A549 (cell line): ENCODE measurements at regions not wholly inside any gene's neighbourhood (a gene's known extent, or its start where the extent isn't known, plus 50 kb on each side); places are given as distances from the start of the nearest gene placed in this dataset.

Experiments used
- ATAC-seq, 2 experiments: fragments of 200-7000 bp in 1 of 2; fragments of >200 bp in 1 of 2; cut with Nextera tagmentation in 1 of 2; cut with Tn5 transposase in 1 of 2; 3 replicates each; pipeline versions ENCODE4 v1.8.0 to v1.9.1; 2018 to 2020; ENCODE audit warnings: mild to moderate bottlenecking in 1 of 2, moderate library complexity in 1 of 2
- CTCF ChIA-PET: fragments of 300-600 bp; sonication (Branson Sonifier 250); formaldehyde crosslinking; extraction: SDS; loops from one replicate; lab custom pipeline; 2021; ENCODE audit warnings: antibody characterized with exemption, inconsistent platforms; lab: Yijun Ruan, JAX
- POLR2A ChIA-PET: fragments of 350-600 bp; formaldehyde crosslinking; extraction: SDS; loops from one replicate; lab custom pipeline; 2021; ENCODE audit warnings: antibody characterized with exemption, inconsistent platforms; lab: Yijun Ruan, JAX
- DNase-seq, 2 experiments: peaks; one replicate each; pipeline versions ENCODE4 v3.0.0 to v3.0.0-alpha.2; 2011 to 2016; ENCODE audit warnings: low read depth in 1 of 2, low spot score in 1 of 2
- FAIRE-seq: peaks from 2 replicates; lab custom pipeline; 2011; peaks lifted over from hg19 to GRCh38; lab: Jason Lieb, UNC
- H3K27ac ChIP-seq, 2 experiments: fragments of >200 bp; sonication (Bioruptor Twin); formaldehyde crosslinking; 3 replicates each; pipeline ENCODE4 v1.5.1; 2016 to 2017
- H3K4me1 ChIP-seq: fragments of >200 bp; sonication (Bioruptor Twin); formaldehyde crosslinking; 3 replicates; pipeline ENCODE4 v1.6.1; 2016
- H3K4me2 ChIP-seq: fragments of >200 bp; sonication (Bioruptor Twin); formaldehyde crosslinking; 3 replicates; pipeline ENCODE4 v1.6.1; 2016
- H3K4me3 ChIP-seq: fragments of >200 bp; sonication (Bioruptor Twin); formaldehyde crosslinking; 3 replicates; pipeline ENCODE4 v1.5.1; 2016
- H3K9me3 ChIP-seq: fragments of >200 bp; sonication (Bioruptor Twin); formaldehyde crosslinking; 3 replicates; pipeline ENCODE4 v1.6.1; 2016
- BHLHE40 ChIP-seq: IDR thresholded peaks from 2 replicates; pipeline ENCODE4 v1.6.1; 2012; ENCODE audit warnings: low read depth, low read length, inconsistent platforms
- CBX8 ChIP-seq: fragments of 200-600 bp; sonication (generic); IDR thresholded peaks from 2 replicates; pipeline ENCODE4 v1.6.1; 2016
- CEBPB ChIP-seq, 2 experiments: fragments of >200 bp in 1 of 2; sonication (Bioruptor Twin) in 1 of 2; formaldehyde crosslinking in 1 of 2; IDR thresholded peaks; 2 replicates each; pipeline ENCODE4 v1.6.1; 2012 to 2016
- CHD2 ChIP-seq: fragments of 150-350 bp; IDR thresholded peaks from 2 replicates; pipeline ENCODE4 v1.6.1; 2014; ENCODE audit warnings: low read length; ENCODE audit not compliant: partially characterized antibody
- CHD4 ChIP-seq: fragments of 200-600 bp; sonication (generic); IDR thresholded peaks from 2 replicates; pipeline ENCODE4 v1.6.1; 2016; ENCODE audit warnings: antibody characterized with exemption, mild to moderate bottlenecking, borderline replicate concordance
- EHMT2 ChIP-seq: fragments of 200-600 bp; sonication (generic); IDR thresholded peaks from 2 replicates; pipeline ENCODE4 v1.6.1; 2016; ENCODE audit warnings: antibody characterized with exemption, low read depth, mild to moderate bottlenecking, moderate library complexity
- FOSL2 ChIP-seq, 2 experiments: fragments of 450-650 bp in 1 of 2; fragments of >200 bp in 1 of 2; sonication (Bioruptor Twin) in 1 of 2; formaldehyde crosslinking; IDR thresholded peaks; 2 replicates each; pipeline versions ENCODE4 v1.5.0 to v1.6.1; 2016 to 2020; ENCODE audit warnings: mild to moderate bottlenecking in 1 of 2, moderate library complexity in 1 of 2
- HES2 ChIP-seq: fragments of >200 bp; sonication (Bioruptor Twin); formaldehyde crosslinking; IDR thresholded peaks from 2 replicates; pipeline ENCODE4 v1.6.1; 2016
- HOXA7 ChIP-seq: fragments of 250-450 bp; sonication (Bioruptor Pico); IDR thresholded peaks from 2 replicates; pipeline ENCODE4 v1.5.0; 2020; ENCODE audit warnings: mild to moderate bottlenecking, moderate library complexity
- HOXB13 ChIP-seq: fragments of 250-450 bp; sonication (Bioruptor Pico); IDR thresholded peaks from 2 replicates; pipeline ENCODE4 v1.5.0; 2020; ENCODE audit warnings: low read depth, mild to moderate bottlenecking, moderate library complexity
- MAZ ChIP-seq: fragments of 150-350 bp; IDR thresholded peaks from 2 replicates; pipeline ENCODE4 v1.6.1; 2014; ENCODE audit warnings: antibody characterized with exemption, low read depth, low read length, borderline replicate concordance
- NPAS2 ChIP-seq: fragments of 250-450 bp; sonication (Bioruptor Pico); IDR thresholded peaks from 2 replicates; pipeline ENCODE4 v1.8.0; 2022; ENCODE audit warnings: mild to moderate bottlenecking, moderate library complexity, borderline replicate concordance
- PHF8 ChIP-seq: fragments of 200-600 bp; sonication (generic); IDR thresholded peaks from 2 replicates; pipeline ENCODE4 v1.6.1; 2016; ENCODE audit warnings: low read depth, mild to moderate bottlenecking, antibody characterized with exemption, moderate library complexity, borderline replicate concordance
- RFX5 ChIP-seq: fragments of 450-650 bp; IDR thresholded peaks from 2 replicates; pipeline ENCODE4 v1.7.1; 2014; ENCODE audit warnings: antibody characterized with exemption, mild to moderate bottlenecking, moderate library complexity
- SREBF2 ChIP-seq: fragments of 450-650 bp; IDR thresholded peaks from 2 replicates; pipeline ENCODE4 v1.6.1; 2014; ENCODE audit warnings: mild to moderate bottlenecking, moderate library complexity
- TFCP2L1 ChIP-seq: fragments of 250-450 bp; sonication (Bioruptor Pico); IDR thresholded peaks from 2 replicates; pipeline ENCODE4 v1.5.0; 2021; ENCODE audit warnings: mild to moderate bottlenecking
- ZNF302 ChIP-seq: fragments of 250-450 bp; sonication (Bioruptor Pico); IDR thresholded peaks from 2 replicates; pipeline ENCODE4 v1.9.0; 2021; ENCODE audit warnings: inconsistent platforms, mild to moderate bottlenecking, moderate library complexity
- ZSCAN20 ChIP-seq: fragments of 250-450 bp; sonication (Bioruptor Pico); IDR thresholded peaks from 2 replicates; pipeline ENCODE4 v1.8.0; 2022; ENCODE audit warnings: mild to moderate bottlenecking, moderate library complexity
- WGBS: methylation state at CpG from one replicate; pipeline ENCODE4 v1.1.6; 2017; ENCODE audit errors: missing lambda C conversion rate; 5-methylcytosine and 5-hydroxymethylcytosine counted together
- TF ChIP-seq, protein P1 (sequence below): fragments of 200-600 bp; sonication (generic); IDR thresholded peaks from 2 replicates; pipeline ENCODE4 v1.6.1; 2016; ENCODE audit warnings: antibody characterized with exemption, mild to moderate bottlenecking, moderate library complexity

DNA sequence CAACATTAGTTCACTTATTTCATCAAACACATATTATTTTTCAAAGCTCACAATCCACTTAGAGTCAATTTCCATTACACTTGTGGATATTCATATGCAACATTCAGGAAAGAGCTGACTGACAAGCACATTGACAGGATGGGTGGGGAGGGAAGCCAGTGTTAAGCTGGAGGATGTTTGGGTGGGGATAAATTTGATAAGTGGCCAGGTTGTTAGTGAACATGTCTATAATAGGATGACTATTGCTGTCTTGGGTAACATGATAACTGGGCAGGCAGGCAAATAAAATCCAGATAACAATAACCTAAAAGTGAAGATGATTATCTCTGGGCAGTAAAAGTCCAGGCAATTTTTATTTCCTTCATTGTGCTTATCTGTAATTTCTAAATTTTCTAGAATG, 73.8 kb upstream of the OSBPL8 start:
- DNase-seq = no peak
- TF ChIP-seq MAZ (no peak), CEBPB (IDR thresholded peaks at IDR 0.05) (no peak), TFCP2L1 (CRISPR knock-in tag) (no peak), RFX5 (no peak), FOSL2 (IDR thresholded peaks at IDR 0.05) (no peak), FOSL2 (CRISPR knock-in tag; IDR thresholded peaks at IDR 0.05) (no peak), HOXB13 (no peak), EHMT2 (no peak), HES2 (no peak), BHLHE40 (no peak), CHD2 (no peak)
- TF ChIP-seq, protein P1, sequence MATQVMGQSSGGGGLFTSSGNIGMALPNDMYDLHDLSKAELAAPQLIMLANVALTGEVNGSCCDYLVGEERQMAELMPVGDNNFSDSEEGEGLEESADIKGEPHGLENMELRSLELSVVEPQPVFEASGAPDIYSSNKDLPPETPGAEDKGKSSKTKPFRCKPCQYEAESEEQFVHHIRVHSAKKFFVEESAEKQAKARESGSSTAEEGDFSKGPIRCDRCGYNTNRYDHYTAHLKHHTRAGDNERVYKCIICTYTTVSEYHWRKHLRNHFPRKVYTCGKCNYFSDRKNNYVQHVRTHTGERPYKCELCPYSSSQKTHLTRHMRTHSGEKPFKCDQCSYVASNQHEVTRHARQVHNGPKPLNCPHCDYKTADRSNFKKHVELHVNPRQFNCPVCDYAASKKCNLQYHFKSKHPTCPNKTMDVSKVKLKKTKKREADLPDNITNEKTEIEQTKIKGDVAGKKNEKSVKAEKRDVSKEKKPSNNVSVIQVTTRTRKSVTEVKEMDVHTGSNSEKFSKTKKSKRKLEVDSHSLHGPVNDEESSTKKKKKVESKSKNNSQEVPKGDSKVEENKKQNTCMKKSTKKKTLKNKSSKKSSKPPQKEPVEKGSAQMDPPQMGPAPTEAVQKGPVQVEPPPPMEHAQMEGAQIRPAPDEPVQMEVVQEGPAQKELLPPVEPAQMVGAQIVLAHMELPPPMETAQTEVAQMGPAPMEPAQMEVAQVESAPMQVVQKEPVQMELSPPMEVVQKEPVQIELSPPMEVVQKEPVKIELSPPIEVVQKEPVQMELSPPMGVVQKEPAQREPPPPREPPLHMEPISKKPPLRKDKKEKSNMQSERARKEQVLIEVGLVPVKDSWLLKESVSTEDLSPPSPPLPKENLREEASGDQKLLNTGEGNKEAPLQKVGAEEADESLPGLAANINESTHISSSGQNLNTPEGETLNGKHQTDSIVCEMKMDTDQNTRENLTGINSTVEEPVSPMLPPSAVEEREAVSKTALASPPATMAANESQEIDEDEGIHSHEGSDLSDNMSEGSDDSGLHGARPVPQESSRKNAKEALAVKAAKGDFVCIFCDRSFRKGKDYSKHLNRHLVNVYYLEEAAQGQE = no peak
- H3K4me3 ChIP-seq = no peak overlapping the region
- ChIA-PET CTCF (interaction anchor here (1.3 kb wide), 1 partner anchor 11 kb away, joined by 5 read pairs; no protein-coding TSS in a partner anchor), POLR2A (no interaction called here)
- no peak for FAIRE-seq
- no peaks in the 10 kb centered on the region for H3K9me3 ChIP-seq
- no peak overlapping the region for H3K27ac ChIP-seq
- H3K4me1 ChIP-seq = peaks cover 19% of the 10 kb centered on the region
- H3K4me2 ChIP-seq = no peak overlapping the region
- ATAC-seq = no peak

GRCh38 chr12:76634133-76634532, 74.6 kb upstream of the OSBPL8 start:
- 56% methylated on average over 4 of the region's 4 CpGs for WGBS
- Histone ChIP-seq H3K4me2 (no peak overlapping the region), H3K27ac (no peak overlapping the region), H3K4me3 (no peak overlapping the region), H3K4me1 (peaks cover 19% of the 10 kb centered on the region), H3K9me3 (no peaks in the 10 kb centered on the region)
- no peak for ATAC-seq
- no peak for DNase-seq
- FAIRE-seq = no peak
- POLR2A ChIA-PET = no interaction called here
- CTCF ChIA-PET = interaction anchor here (1.3 kb wide), 1 partner anchor 12 kb away, joined by 5 read pairs; no protein-coding TSS in a partner anchor
- TF ChIP-seq CHD4 = no peak

DNA sequence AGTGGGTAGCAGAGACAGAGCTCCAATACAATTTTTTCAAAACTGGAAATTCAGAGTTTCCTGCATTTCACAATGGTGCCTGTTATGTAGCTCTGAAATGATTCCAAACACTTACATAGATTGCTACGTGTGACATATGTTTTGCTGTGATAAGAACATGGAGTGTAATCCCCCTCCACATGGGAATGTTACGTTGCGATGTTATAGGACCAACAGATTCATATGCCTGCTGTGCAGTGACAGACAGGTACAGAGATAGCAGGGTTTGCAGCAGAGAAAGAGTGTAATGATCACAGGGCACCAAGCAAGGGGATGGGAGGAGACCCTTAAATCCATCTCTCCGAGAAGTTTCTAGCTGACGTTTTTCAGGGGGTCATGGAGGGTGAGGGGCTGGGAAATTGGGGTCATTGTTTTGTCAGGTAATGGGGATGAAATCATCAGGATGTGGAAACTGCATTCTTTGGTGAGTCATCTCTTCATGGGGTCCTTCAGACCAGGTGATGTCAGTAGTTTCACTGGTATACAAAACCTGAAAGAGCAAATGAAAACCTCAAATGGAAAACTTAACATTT, 76.6 kb upstream of the OSBPL8 start:
- no peak for DNase-seq
- Histone ChIP-seq H3K9me3 (no peaks in the 10 kb centered on the region), H3K4me3 (no peak overlapping the region), H3K4me1 (peaks cover 19% of the 10 kb centered on the region), H3K4me2 (peak overlapping the region; percentile 6; the same call in 1 of the 3 replicates), H3K27ac (no peak overlapping the region)
- no peak for FAIRE-seq
- ChIA-PET CTCF (interaction anchor here (1.3 to 1.4 kb wide), 3 partner anchors 154 to 160 kb away, joined by 3 to 4 read pairs (median 3); no protein-coding TSS in a partner anchor), POLR2A (no interaction called here)
- 63% methylated on average over 5 of the region's 5 CpGs for WGBS
- peak in 1 of 2 experiments; percentile 33; a peak in 2 of 6 replicates for ATAC-seq
- TF ChIP-seq FOSL2 (IDR thresholded peaks at IDR 0.05) (0 out of 2 replicates have a peak, but pooled peaks have one; percentile 15), FOSL2 (CRISPR knock-in tag; IDR thresholded peaks at IDR 0.05) (peak; percentile 47; the same call in 1 of the 2 replicates), ZNF302 (no peak)

- no peak for DNase-seq
- POLR2A ChIA-PET = no interaction called here
- Histone ChIP-seq H3K4me2 (no peak overlapping the region), H3K27ac (no peak overlapping the region), H3K4me3 (no peak overlapping the region), H3K9me3 (no peaks in the 10 kb centered on the region), H3K4me1 (peaks cover 19% of the 10 kb centered on the region)
- no peak for FAIRE-seq
- ATAC-seq = no peak
- CTCF ChIA-PET = no interaction called here
- TF ChIP-seq SREBF2 (no peak), ZSCAN20 (no peak), PHF8 (no peak), NPAS2 (CRISPR knock-in tag) (no peak), HOXA7 (CRISPR knock-in tag) (no peak), CBX8 (no peak)
- 47% methylated on average over 3 of the region's 3 CpGs for WGBS
Observed at GRCh38 chr12:76637807-76638206, 78.2 kb upstream of the OSBPL8 start.
